AG04449 (cell line): ENCODE measurements at regions not wholly inside any gene's neighbourhood (a gene's known extent, or its start where the extent isn't known, plus 50 kb on each side); places are given as distances from the start of the nearest gene placed in this dataset.
"Not testable (repeated sequence)": the region's sequence is repeated elsewhere in the genome, so short reads cannot be mapped to it uniquely, and the experiment has no call there.

Experiments
- CTCF ChIA-PET: fragments of 350-600 bp; formaldehyde crosslinking; extraction: SDS; loops from one replicate; lab custom pipeline; 2021; ENCODE audit warnings: antibody characterized with exemption; lab: Yijun Ruan, JAX
- POLR2A ChIA-PET: fragments of 400-600, 350-600 bp; formaldehyde crosslinking; extraction: SDS; loops from one replicate; lab custom pipeline; 2020; ENCODE audit warnings: antibody characterized with exemption, inconsistent platforms; lab: Yijun Ruan, JAX
- DNase-seq: peaks from one replicate; pipeline ENCODE4 v3.0.0-alpha.2; 2010; ENCODE audit warnings: low read depth, low spot score
- H3K4me3 ChIP-seq: 2 replicates; pipeline ENCODE4 v1.5.1; 2011; ENCODE audit warnings: low read depth, mild to moderate bottlenecking, control low read depth, low read length
- TF ChIP-seq, protein P1 (sequence below): IDR thresholded peaks from one replicate; pipeline ENCODE4 v1.5.1; 2011; ENCODE audit warnings: mild to moderate bottlenecking, moderate library complexity, low read length, control low read depth, inconsistent platforms; ENCODE audit not compliant: insufficient read depth; ENCODE audit errors: missing control alignments

DNA sequence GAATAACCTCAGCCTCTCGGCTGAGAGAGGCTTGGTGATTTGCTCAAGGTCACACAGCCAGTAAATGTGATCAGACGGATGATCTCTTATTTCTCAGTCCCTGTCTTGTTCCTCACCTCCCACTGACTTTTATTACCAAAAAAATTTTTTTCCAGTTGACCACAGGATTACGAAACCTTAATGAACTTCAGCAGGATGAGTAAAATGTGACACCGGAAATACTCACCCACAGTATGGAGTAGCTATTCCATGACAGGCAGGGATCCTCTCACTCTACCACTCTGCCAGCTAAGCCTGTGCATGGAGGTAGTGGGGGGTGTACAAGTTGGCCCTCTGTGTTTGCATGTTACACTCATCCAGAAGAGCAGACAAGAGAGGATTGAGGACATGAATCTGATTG, 916.4 kb downstream of the UQCRFS1 start:
- TF ChIP-seq, protein P1, sequence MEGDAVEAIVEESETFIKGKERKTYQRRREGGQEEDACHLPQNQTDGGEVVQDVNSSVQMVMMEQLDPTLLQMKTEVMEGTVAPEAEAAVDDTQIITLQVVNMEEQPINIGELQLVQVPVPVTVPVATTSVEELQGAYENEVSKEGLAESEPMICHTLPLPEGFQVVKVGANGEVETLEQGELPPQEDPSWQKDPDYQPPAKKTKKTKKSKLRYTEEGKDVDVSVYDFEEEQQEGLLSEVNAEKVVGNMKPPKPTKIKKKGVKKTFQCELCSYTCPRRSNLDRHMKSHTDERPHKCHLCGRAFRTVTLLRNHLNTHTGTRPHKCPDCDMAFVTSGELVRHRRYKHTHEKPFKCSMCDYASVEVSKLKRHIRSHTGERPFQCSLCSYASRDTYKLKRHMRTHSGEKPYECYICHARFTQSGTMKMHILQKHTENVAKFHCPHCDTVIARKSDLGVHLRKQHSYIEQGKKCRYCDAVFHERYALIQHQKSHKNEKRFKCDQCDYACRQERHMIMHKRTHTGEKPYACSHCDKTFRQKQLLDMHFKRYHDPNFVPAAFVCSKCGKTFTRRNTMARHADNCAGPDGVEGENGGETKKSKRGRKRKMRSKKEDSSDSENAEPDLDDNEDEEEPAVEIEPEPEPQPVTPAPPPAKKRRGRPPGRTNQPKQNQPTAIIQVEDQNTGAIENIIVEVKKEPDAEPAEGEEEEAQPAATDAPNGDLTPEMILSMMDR: no peak
- CTCF ChIA-PET: no interaction called here
- POLR2A ChIA-PET: no interaction called here

DNA sequence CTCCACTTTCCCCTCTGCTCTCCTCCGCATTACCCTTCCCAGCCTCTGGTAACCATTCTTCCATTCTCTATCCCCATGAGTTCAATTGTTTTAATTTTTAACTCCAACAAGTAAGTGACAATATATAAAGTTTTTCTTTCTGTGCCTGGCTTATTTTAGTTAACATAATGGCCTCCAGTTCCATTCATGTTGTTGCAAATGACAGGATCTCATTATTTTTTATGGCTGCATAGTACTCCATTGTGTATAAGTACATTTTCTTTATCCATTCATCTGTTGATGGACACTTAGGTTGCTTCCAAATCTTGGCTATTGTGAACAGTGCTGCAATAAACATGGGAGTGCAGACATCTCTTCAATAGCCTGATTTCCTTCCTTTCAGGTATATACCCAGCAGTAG, 918.0 kb downstream of the UQCRFS1 start:
- CTCF ChIA-PET, POLR2A ChIA-PET, H3K4me3 ChIP-seq, DNase-seq: not testable (repeated sequence)

More for the DNA sequence above, 916.4 kb downstream of the UQCRFS1 start:
- H3K4me3 ChIP-seq: no peak overlapping the region
- no peak for DNase-seq

DNA sequence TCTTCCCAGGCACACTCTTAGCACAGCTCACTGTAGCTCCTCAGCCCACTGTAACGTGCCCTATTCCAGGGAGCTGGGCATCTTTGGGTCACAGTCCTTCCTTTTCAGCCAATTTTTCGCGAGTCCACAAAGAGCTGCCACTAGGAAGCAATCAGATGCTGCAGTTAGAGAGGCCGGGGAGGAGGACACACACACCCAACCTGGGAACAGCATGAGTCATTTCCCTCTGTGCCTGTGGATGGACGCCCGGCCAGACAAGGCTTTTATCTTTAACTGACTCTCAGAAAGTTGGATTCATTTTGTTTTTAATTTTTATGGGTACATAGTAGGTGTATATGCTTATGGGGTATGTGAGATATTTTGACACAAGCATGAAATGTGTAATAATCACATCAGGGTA, 918.6 kb downstream of the UQCRFS1 start:
- no peak for DNase-seq
- TF ChIP-seq, protein P1: no peak
- ChIA-PET POLR2A (no interaction called here), CTCF (no interaction called here)
- H3K4me3 ChIP-seq: no peak overlapping the region

DNA sequence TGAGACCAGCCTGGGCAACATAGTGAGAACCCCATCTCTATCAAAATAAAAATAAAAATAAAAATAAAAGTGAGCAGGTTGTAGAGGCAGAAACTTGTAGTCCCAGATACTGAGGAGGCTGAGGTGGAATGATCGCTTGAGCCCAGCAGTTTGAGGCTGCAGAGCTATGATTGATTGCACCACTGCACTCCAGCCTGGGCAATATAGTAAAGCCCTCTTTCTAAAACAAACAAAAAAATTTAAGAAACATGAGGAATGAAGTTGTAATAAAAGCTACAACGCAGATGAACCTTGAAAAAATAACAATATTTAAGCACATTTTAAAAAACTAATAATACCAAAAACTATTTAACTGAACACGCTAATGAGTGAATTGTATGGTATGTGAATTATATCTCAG, 919.3 kb downstream of the UQCRFS1 start:
- CTCF ChIA-PET: no interaction called here
- TF ChIP-seq, protein P1: no peak
- DNase-seq: no peak
- H3K4me3 ChIP-seq: no peak overlapping the region
- POLR2A ChIA-PET: no interaction called here

DNA sequence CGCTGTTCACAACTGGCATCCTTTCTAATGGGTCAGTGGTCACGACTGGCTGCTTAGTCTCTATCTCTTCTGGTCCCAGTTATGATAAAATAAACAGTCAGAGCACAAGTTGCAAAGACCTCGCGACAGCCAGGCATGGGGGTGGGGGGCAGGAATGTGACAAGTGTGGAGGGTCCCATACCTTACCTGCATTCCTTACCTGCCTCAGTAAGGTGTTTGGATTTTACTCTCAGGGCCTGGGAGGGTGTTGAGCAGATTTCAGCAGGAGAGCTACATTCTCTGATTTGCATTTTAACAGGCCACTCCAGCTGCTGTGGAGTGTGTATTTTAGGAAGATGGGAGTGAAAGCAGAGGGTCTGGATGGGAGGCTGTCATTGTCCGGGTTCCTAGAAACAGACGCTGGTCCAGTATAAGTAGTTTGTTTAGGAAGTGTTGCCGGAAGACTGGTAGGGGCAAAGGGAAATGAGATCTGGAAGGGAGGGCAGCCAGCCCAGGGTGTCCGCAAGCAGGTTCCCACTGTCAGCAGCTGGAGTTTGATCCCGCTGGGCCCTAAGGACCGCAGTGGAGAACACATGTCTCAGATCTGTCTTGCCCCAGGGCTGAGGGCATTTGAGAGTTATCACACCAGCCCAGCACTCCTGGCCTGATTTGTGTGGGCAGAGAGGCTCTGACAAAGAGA, 920.0 kb downstream of the UQCRFS1 start:
- ChIA-PET CTCF (no interaction called here), POLR2A (no interaction called here)
- no peak for DNase-seq
- no peak overlapping the region for H3K4me3 ChIP-seq
- TF ChIP-seq, protein P1: no peak

DNA sequence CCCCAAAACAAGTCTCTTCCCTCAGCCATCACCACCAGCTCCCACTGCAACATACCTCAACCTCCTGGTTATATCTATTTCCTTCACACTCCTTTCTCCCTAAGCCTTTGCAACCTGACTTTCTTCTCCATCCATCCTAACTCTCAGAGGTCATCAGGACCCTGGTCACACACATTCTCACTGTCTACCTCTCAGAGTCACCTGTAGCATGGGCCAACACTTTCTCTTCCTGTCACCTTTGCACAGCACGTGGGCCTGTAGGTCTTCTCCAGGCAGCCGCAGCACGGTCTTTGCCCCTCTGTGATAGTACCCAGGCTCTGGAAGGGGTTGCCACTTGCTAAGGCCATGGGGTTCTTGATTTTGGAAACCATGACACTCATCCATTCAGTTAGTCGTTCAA, 921.1 kb downstream of the UQCRFS1 start:
- H3K4me3 ChIP-seq: no peak overlapping the region
- DNase-seq: no peak
- ChIA-PET POLR2A (no interaction called here), CTCF (no interaction called here)
- TF ChIP-seq, protein P1: no peak

DNA sequence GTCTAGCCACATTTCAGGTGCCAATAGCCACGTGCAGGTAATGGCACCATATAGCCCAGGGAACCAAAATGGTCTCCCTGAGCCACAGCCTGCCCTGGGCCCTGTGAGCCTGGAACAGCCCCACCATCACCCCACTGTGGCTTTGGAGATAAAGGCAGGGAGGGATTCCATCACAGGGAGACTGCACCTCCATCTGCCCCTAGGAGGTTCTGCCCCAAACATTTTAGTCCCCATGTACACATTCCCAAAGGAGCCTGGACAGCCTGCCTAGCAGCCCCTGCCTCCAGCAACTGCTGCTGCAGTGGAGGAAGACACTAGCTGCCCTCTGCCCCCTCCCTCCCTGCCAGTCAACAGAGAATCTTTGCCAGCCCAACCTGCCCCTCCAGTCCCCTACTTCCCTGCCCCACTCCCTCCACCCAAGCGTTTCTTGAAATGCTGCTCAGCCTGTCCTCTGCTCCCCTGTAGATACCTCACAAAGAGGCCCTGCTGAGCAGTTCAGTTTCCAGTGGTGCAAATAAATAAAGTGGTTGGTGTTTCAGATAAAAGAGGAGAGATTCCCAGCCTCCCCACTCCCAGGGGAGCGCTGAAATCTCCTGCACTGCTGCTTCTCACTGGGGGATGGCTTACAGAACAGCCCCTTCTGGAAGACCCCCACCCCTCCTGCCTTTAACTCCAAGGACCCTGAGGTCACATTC, 921.8 kb downstream of the UQCRFS1 start:
- POLR2A ChIA-PET: no interaction called here
- CTCF ChIA-PET: no interaction called here
- no peak for DNase-seq
- H3K4me3 ChIP-seq: no peak overlapping the region
- TF ChIP-seq, protein P1: no peak
